ENCODE measurements at regions not wholly inside any gene's neighbourhood (a gene's known extent, or its start where the extent isn't known, plus 50 kb on each side); places are given as distances from the start of the nearest gene placed in this dataset.

DNA sequence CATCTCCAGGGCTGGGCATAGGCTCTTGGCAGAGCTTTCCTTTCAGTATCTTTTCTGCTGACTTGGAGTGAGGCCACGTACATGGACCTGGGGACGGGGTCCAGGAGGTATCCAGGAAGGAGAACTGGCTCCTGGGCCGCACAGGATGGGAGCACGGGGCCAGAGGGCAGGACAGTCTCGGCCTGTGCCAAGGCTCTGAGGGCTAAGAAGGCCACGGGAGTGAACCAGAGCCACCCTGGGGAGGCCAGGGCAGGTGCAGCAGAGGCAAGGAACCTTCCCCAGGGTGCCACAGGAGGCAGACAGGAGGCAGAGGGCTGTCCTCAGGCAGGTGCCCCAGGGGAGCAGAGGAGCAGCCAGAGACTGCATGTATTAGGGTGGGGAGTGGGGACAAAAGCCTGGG lies 50.3 kb downstream of the PLXNA1 start:
- no peak for DNase-seq (ENCODE audit: low read depth in 2 of 3, low spot score in 2 of 3)

GRCh38 chr3:127033786-127034185 lies 50.9 kb downstream of the PLXNA1 start:
- DNase-seq (ENCODE audit: low read depth in 2 of 3, low spot score in 2 of 3): no peak

GRCh38 chr3:127034195-127034989 lies 51.5 kb downstream of the PLXNA1 start:
- DNase-seq (ENCODE audit: low read depth in 2 of 3, low spot score in 2 of 3): no peak

DNA sequence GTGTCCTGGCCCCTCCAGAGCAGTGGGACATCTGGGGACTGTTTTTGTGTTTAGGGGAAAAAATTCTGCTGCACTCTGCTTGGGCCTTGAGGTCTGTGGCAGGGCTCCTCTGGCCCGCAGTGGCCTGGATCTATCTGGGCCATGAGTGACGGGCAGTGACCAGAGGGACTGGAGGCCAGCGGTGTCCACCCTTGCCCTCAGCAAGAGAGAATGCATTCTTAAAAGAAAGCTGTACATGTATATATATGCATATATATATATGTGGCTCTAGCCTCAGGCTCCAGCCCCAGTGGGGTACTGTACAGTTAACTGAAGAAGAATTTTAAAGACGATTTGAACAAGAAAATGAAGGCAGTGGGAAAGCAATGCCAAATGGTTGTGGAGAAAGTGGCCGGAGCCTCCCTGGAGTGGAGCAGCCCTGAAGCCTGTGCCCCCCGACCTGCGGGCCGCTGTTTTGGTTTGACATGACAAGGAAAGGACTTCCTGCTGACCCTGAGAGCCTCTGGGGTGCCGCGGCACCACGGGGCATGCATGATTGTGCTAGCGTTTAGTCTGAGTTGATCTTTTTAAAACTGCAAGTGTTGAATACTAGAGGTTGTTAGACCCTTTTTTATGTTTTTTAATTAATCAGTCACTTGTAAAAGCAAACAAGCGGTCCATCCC lies 52.2 kb downstream of the PLXNA1 start:
- no peak for DNase-seq (ENCODE audit: low read depth in 2 of 3, low spot score in 2 of 3)

GRCh38 chr3:127035677-127036076 lies 52.8 kb downstream of the PLXNA1 start:
- DNase-seq (ENCODE audit: low read depth in 2 of 3, low spot score in 2 of 3): peak in 1 of 3 donors; percentile 33

DNA sequence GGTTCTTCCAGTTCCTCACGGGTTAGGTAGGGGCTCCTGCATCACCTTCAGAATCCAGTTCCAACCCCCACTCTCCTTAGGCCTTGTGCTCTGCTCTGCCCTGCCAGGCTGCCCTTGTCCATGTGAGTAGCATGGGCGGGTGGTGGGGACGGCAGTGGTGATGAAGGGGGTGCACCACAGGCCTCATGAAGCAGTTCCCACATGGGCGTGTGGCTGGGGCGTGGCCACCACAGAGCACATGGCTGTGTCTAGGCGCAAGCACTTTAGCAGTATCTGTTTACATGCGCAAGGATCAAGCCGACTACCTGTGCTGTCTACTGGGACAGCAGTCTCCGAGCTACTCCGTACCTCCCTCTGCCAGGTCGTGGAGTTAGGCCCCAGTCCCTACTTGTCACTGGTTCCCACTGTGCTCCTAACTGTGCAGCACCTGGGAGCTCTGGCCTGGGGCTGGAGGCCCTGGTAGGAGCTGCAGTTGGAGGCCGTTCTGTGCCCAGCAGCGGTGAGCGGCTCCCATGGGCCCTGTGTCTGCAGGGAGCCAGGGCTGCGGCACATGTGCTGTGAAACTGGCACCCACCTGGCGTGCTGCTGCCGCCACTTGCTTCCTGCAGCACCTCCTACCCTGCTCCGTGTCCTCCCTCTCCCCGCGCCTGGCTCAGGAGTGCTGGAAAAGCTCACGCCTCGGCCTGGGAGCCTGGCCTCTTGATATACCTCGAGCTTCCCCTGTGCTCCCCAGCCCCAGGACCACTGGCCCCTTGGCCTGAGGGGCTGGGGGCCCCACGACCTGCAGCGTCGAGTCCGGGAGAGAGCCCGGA lies 53.5 kb downstream of the PLXNA1 start:
- no peak for DNase-seq (ENCODE audit: low read depth in 2 of 3, low spot score in 2 of 3)

- DNase-seq (ENCODE audit: low read depth in 2 of 3, low spot score in 2 of 3): no peak
Measured at GRCh38 chr3:127037021-127037400, 54.1 kb downstream of the PLXNA1 start.

DNA sequence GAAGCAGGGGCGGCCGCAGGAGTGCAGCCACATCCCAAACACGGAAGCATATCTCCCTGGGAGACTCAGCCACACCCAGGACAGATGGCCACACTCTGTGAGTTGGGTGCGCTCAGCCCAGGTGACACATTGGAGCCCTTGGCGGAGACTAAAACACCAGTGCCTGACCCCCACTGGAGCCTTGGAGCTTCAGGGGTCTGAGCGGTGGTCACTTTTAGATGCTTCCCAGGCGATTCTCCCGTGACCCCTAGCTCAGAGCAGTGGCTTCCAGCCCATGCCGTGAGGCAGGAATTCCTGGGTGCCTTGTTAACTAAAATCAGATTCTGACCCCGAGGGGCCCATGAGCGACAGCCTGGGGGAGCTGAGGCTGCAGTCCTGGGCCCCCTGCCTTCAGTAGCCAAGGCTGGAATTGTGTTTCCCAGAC lies 54.5 kb downstream of the PLXNA1 start:
- no peak for DNase-seq (ENCODE audit: low read depth in 2 of 3, low spot score in 2 of 3)

GRCh38 chr3:127037971-127038446 lies 55.1 kb downstream of the PLXNA1 start:
- DNase-seq (ENCODE audit: low read depth in 2 of 3, low spot score in 2 of 3): no peak

DNA sequence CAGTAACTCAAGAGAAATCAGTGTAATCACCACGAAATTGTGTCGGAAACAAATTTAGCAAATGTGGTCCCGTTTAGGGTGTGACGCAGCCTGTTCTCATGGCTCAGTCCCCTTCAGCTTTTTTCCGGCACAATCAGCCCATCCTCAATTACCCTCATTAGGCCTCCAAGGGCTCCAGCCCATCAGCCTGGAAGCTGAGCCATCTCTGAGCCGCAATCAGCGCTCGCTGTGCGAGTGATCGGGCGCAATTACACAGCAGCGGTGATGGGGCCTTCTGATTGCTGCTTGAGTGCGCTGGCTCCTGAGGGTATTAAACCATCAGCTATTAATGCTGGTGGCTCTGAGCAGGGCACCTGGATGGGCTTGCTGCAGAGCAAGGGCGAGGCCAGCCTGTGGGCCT lies 55.6 kb downstream of the PLXNA1 start:
- DNase-seq (ENCODE audit: low read depth in 2 of 3, low spot score in 2 of 3): no peak

- no peak for DNase-seq (ENCODE audit: low read depth in 2 of 3, low spot score in 2 of 3)
Measured at GRCh38 chr3:127038923-127039581, 56.1 kb downstream of the PLXNA1 start.

- no peak for DNase-seq (ENCODE audit: low read depth in 2 of 3, low spot score in 2 of 3)
Measured at GRCh38 chr3:127039719-127040118, 56.8 kb downstream of the PLXNA1 start.

GRCh38 chr3:127040216-127040615 lies 57.3 kb downstream of the PLXNA1 start:
- DNase-seq (ENCODE audit: low read depth in 2 of 3, low spot score in 2 of 3): no peak

GRCh38 chr3:127041264-127041820 lies 58.4 kb downstream of the PLXNA1 start:
- DNase-seq (ENCODE audit: low read depth in 2 of 3, low spot score in 2 of 3): no peak

DNA sequence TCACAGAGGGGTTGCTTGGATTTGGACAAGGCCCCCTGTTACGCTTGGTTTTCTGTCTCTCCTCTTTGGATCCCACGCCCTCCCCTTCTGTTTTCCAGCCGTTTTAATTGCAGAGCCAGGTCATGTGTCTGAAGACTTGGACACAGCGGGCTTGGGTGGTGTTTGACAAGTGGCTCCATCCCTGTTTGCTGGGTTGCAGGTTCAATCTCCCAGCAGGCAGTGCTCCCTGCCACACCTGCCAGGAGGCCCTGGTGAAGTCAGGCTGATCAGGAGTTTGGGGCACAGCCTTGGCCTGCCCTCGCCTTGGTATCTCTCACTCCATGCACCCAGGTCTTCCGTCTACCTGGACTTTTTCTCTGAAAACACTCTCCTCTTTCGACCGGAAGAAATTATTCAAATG lies 59.0 kb downstream of the PLXNA1 start:
- no peak for DNase-seq (ENCODE audit: low read depth in 2 of 3, low spot score in 2 of 3)

- no peak for DNase-seq (ENCODE audit: low read depth in 2 of 3, low spot score in 2 of 3)
Measured at GRCh38 chr3:127042634-127043033, 59.7 kb downstream of the PLXNA1 start.

- no peak for DNase-seq (ENCODE audit: low read depth in 2 of 3, low spot score in 2 of 3)
Measured at GRCh38 chr3:127043041-127043641, 60.2 kb downstream of the PLXNA1 start.

DNA sequence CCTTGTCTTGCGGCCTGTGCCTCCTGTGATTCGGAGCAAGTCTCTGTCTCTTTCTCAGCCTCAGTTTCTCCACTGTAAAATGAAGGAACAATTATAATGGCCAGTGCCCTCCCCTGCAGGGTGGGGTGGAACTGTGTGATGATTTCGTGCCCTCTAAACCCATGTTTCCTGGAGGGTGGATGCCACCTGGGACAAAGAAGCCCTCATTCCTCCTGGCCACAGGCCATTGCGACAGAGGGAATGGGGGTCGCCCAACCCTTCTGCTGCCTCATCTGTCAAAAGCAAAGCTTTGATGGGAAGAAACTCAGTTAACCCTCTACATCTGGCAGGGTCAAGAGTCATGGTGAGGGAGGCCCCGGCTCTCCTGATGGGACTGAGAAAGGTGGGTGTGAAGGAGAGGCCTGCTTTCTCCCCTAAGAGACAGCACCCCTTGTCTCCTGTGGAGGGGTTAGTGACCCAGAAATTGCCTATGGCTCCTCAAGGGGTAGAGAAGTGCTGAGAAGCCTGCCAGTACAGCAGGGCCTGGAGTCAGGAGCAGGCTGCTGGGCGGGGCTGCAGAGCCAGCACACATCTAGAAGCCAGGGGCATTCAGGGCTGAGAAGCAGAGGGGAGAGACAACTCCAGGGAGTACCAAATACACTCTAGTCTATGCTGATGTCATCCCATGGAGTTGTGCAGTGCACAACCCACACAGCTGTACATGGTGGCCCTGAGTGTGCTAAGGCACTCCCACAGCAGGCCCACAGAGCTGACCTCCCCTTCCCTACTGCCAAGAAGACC lies 61.0 kb downstream of the PLXNA1 start:
- no peak for DNase-seq (ENCODE audit: low read depth in 2 of 3, low spot score in 2 of 3)

- DNase-seq (ENCODE audit: low read depth in 2 of 3, low spot score in 2 of 3): no peak
Measured at GRCh38 chr3:127044996-127045395, 62.1 kb downstream of the PLXNA1 start.

Measured in hematopoietic multipotent progenitor cell (in vitro differentiated cells).